Prostate gland (tissue), 2 donors: ENCODE measurements at regions not wholly inside any gene's neighbourhood (a gene's known extent, or its start where the extent isn't known, plus 50 kb on each side); places are given as distances from the start of the nearest gene placed in this dataset.

Experiments used
- POLR2A ChIP-seq: fragments of 450-650 bp; IDR thresholded peaks from one replicate; pipeline ENCODE4 v1.6.1; 2016; ENCODE audit warnings: antibody characterized with exemption, mild to moderate bottlenecking
- POLR2AphosphoS5 ChIP-seq: sonication (generic); formaldehyde crosslinking; IDR thresholded peaks from one replicate; pipeline ENCODE4 v1.6.1; 2017; ENCODE audit warnings: antibody characterized with exemption
- TF ChIP-seq, protein P1 (sequence below), 4 experiments: fragments of 200-600 bp in 2 of 4; fragments of 450-650 bp in 2 of 4; sonication (generic) in 2 of 4; IDR thresholded peaks; 1 replicate in 3 of 4; 2 replicates in 1 of 4; pipeline ENCODE4 v1.5.1; 2016 to 2019; ENCODE audit warnings: antibody characterized with exemption in 4 of 4, mild to moderate bottlenecking in 2 of 4, moderate library complexity in 2 of 4

DNA sequence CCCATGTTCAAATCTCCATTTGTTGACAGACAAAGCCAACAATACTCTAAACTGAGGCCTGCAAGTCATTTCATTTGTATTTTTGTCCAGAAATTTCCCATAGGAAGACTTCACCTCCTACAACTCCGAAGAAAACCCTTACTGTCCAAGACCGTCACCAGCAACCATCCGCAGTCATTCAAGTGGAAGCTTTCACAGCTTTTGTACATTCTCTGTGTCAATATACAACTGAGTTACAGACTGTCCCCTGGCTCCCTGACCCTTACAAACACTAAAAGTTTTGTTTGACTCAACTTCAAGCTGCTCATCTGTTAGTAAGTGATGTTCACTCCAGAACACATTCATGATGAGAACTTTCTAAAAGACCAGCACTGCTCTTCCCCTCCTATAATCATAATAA lies 210.1 kb downstream of the DEPDC1B start:
- TF ChIP-seq POLR2AphosphoS5 (peak; percentile 38), POLR2A (no peak)
- TF ChIP-seq, protein P1, sequence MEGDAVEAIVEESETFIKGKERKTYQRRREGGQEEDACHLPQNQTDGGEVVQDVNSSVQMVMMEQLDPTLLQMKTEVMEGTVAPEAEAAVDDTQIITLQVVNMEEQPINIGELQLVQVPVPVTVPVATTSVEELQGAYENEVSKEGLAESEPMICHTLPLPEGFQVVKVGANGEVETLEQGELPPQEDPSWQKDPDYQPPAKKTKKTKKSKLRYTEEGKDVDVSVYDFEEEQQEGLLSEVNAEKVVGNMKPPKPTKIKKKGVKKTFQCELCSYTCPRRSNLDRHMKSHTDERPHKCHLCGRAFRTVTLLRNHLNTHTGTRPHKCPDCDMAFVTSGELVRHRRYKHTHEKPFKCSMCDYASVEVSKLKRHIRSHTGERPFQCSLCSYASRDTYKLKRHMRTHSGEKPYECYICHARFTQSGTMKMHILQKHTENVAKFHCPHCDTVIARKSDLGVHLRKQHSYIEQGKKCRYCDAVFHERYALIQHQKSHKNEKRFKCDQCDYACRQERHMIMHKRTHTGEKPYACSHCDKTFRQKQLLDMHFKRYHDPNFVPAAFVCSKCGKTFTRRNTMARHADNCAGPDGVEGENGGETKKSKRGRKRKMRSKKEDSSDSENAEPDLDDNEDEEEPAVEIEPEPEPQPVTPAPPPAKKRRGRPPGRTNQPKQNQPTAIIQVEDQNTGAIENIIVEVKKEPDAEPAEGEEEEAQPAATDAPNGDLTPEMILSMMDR (IDR thresholded peaks at IDR 0.05), result no peak
